ENCODE measurements at regions not wholly inside any gene's neighbourhood (a gene's known extent, or its start where the extent isn't known, plus 50 kb on each side); places are given as distances from the start of the nearest gene placed in this dataset.

DNA sequence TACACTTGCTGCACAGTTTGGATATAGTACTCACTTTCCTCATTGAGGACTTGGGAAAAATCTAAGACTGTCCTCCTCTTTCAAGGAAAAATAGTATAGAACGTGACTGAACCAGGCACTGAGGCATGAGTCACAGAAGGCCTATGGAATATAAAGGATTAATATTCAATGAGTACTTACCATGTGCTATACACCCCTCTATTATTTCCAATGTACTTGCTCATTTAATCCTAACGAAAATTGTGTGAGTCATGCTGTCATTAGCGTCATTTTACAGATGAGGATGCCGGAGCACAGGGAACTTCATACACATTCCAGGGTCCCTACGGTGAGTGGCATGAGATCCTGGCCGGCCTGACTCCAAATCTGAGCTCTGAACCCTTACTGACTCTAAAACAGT is 2136.2 kb upstream of the TENM3 start:
- no peak overlapping the region for H3K4me3 ChIP-seq (ENCODE audit: low read depth, low read length)
- TF ChIP-seq, protein P1, sequence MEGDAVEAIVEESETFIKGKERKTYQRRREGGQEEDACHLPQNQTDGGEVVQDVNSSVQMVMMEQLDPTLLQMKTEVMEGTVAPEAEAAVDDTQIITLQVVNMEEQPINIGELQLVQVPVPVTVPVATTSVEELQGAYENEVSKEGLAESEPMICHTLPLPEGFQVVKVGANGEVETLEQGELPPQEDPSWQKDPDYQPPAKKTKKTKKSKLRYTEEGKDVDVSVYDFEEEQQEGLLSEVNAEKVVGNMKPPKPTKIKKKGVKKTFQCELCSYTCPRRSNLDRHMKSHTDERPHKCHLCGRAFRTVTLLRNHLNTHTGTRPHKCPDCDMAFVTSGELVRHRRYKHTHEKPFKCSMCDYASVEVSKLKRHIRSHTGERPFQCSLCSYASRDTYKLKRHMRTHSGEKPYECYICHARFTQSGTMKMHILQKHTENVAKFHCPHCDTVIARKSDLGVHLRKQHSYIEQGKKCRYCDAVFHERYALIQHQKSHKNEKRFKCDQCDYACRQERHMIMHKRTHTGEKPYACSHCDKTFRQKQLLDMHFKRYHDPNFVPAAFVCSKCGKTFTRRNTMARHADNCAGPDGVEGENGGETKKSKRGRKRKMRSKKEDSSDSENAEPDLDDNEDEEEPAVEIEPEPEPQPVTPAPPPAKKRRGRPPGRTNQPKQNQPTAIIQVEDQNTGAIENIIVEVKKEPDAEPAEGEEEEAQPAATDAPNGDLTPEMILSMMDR (IDR thresholded peaks at IDR 0.05; ENCODE audit: low read depth, low read length), result no peak
- no peaks in the 10 kb centered on the region for H3K9me3 ChIP-seq
- no peak for DNase-seq
- H3K36me3 ChIP-seq, result no peaks in the 10 kb centered on the region
- H3K27me3 ChIP-seq, result no peaks in the 10 kb centered on the region
- no peaks in the 10 kb centered on the region for H3K4me1 ChIP-seq

DNA sequence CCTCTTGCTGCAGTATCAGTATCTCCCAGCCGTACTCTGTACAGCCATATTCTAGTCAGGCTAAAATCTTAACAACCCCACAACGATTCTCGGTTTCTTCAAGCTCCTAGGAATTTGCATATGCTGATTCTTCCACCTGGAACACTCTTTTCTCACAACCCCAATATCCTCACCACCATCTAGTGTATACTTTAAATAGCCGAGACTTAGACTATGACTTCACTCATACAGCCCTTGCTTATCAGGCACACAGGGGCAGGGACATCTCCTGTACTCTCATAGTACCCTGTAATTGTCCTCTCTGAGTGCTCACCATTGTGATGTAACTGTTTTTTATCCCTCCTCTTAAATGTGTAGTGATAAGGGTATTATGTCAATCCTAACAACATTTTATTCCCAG is 2126.4 kb upstream of the TENM3 start:
- Histone ChIP-seq H3K4me3 (ENCODE audit: low read depth, low read length) (no peak overlapping the region), H3K27me3 (no peaks in the 10 kb centered on the region), H3K9me3 (no peaks in the 10 kb centered on the region), H3K36me3 (no peaks in the 10 kb centered on the region), H3K4me1 (peaks cover 12% of the 10 kb centered on the region)
- TF ChIP-seq, protein P1 (IDR thresholded peaks at IDR 0.05; ENCODE audit: low read depth, low read length), result no peak
- DNase-seq, result no peak

DNA sequence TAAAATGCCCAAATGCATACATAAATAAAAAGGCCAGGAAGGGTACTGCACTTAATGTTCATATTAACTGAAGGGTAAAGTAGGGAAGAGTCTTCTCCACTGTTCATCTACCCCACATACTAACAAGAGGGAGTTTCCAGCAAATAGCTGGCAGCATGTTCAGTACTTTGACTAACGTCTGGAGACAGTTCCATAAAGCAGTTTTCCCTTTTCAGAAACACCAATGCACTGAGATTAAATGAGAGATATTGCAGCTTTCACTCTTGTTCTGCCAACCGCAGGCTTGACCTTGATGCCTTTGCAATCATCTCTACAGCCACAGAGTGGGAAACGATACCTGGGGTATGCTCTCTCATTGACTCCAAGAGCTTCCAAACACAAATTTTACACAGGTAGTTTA is 2123.1 kb upstream of the TENM3 start:
- no peaks in the 10 kb centered on the region for H3K9me3 ChIP-seq
- DNase-seq, result no peak
- no peaks in the 10 kb centered on the region for H3K36me3 ChIP-seq
- no peaks in the 10 kb centered on the region for H3K27me3 ChIP-seq
- H3K4me3 ChIP-seq (ENCODE audit: low read depth, low read length), result no peak overlapping the region
- H3K4me1 ChIP-seq, result peaks cover 22% of the 10 kb centered on the region
- TF ChIP-seq, protein P1 (IDR thresholded peaks at IDR 0.05; ENCODE audit: low read depth, low read length), result no peak

DNA sequence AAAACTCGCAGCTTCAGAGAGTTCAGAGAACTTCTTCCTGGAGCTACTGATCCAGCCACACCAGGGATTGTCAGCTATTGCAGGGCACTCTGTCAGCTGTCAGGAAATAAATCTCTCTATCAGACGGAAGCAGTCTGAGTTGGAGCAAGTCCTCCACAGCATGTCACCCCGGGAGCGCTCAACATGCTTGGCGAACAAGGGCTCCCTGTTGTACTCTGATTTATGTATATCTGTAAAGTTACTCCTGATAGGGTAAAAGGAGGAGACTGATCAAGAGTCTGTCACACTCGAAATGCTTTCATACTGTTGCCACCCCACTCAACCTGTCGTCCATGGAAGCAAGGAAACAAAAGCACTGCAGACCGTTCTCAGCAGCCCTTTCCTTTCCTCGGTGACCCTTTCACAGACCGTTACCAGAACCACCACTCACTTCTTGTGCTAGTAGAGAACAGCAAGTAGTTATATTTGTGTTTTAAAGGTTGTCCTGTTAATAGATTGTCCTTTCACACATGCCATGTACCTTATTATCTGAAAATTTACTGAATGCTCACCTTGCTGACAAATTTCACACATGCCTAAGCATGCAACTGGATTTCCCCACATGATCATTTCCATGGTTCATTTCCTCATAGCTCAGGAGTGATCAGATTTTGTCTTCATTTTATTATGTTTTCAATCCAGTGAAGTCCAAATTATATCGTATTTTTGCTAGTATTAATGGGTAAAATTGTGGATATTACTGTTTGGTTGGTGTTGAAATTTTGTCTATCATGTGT is 2108.9 kb upstream of the TENM3 start:
- H3K4me3 ChIP-seq (ENCODE audit: low read depth, low read length), result peak overlapping the region; percentile 61
- no peaks in the 10 kb centered on the region for H3K36me3 ChIP-seq
- no peaks in the 10 kb centered on the region; the same call in 1 of the 2 replicates for H3K4me1 ChIP-seq
- no peaks in the 10 kb centered on the region for H3K27me3 ChIP-seq
- H3K9me3 ChIP-seq, result no peaks in the 10 kb centered on the region
- TF ChIP-seq, protein P1 (IDR thresholded peaks at IDR 0.05; ENCODE audit: low read depth, low read length), result no peak
- DNase-seq, result peak; percentile 45

DNA sequence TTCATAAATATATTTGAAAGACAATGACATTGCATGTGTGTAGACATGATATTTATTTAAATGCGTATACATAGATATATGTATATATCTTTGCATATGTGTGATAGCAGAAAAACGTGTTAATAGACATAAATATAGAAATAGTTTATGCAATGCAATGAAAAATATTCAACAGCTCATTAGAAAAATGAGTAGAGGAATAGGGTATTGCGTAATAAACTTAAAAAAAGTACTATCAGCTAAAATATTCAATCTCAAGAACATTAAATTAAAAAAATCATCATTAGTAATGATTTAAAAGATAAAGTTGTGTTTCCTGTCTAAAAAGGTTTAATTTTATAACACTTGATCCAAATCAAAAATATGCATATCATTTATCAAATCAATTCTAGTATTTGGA is 2101.5 kb upstream of the TENM3 start:
- Histone ChIP-seq H3K27me3 (no peaks in the 10 kb centered on the region), H3K4me3 (ENCODE audit: low read depth, low read length) (no peak overlapping the region), H3K9me3 (no peaks in the 10 kb centered on the region), H3K4me1 (peaks cover 3% of the 10 kb centered on the region), H3K36me3 (no peaks in the 10 kb centered on the region)
- no peak for DNase-seq
- TF ChIP-seq, protein P1 (IDR thresholded peaks at IDR 0.05; ENCODE audit: low read depth, low read length), result no peak

DNA sequence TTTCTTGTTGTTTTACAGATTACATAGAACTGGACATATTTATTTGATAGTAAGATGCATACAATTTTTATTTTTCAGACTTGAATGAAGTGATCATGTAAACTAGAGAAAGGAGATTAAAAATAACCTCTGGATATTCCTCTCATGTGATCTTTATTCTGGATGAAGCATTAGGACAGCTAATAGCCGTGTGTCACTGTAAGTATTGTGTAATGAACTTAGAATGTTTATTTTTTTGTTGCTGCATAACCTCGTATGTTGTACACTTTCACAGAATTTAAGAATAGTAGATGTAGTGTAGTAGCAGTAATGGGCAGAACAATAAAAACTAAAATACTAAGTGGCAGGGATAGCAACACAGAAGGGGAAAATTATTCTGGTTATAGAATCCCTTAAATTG is 2094.5 kb upstream of the TENM3 start:
- H3K36me3 ChIP-seq, result no peaks in the 10 kb centered on the region
- TF ChIP-seq, protein P1 (IDR thresholded peaks at IDR 0.05; ENCODE audit: low read depth, low read length), result no peak

More for the DNA sequence above, 2094.5 kb upstream of the TENM3 start:
- peaks cover 3% of the 10 kb centered on the region; the same call in 1 of the 2 replicates for H3K4me1 ChIP-seq
- H3K27me3 ChIP-seq, result no peaks in the 10 kb centered on the region
- no peak overlapping the region for H3K4me3 ChIP-seq (ENCODE audit: low read depth, low read length)
- H3K9me3 ChIP-seq, result no peaks in the 10 kb centered on the region
- no peak for DNase-seq
